BLaER1 (cell line): ENCODE measurements at regions not wholly inside any gene's neighbourhood (a gene's known extent, or its start where the extent isn't known, plus 50 kb on each side); places are given as distances from the start of the nearest gene placed in this dataset.

Experiments used
- H3K27ac ChIP-seq: shearing (Covaris generic); formaldehyde crosslinking; 2 replicates; pipeline ENCODE4 v1.8.1; 2022
- H3K27me3 ChIP-seq: shearing (Covaris generic); formaldehyde crosslinking; 2 replicates; pipeline ENCODE4 v1.8.1; 2022
- H3K36me3 ChIP-seq: shearing (Covaris generic); formaldehyde crosslinking; 2 replicates; pipeline ENCODE4 v1.8.1; 2022
- H3K4me1 ChIP-seq: shearing (Covaris generic); formaldehyde crosslinking; 2 replicates; pipeline ENCODE4 v1.8.1; 2022
- H3K4me2 ChIP-seq: shearing (Covaris generic); formaldehyde crosslinking; 2 replicates; pipeline ENCODE4 v1.8.1; 2022
- H3K4me3 ChIP-seq: shearing (Covaris generic); formaldehyde crosslinking; 2 replicates; pipeline ENCODE4 v1.8.1; 2022
- H3K9ac ChIP-seq: shearing (Covaris generic); formaldehyde crosslinking; 2 replicates; pipeline ENCODE4 v1.8.1; 2022
- H3K9me3 ChIP-seq: shearing (Covaris generic); formaldehyde crosslinking; 2 replicates; pipeline ENCODE4 v1.8.1; 2022
- H4K20me1 ChIP-seq: shearing (Covaris generic); formaldehyde crosslinking; 2 replicates; pipeline ENCODE4 v1.8.1; 2022
- Cebpa-rat ChIP-seq: shearing (Covaris generic); IDR thresholded peaks from 2 replicates; pipeline ENCODE4 v1.8.1; 2022

DNA sequence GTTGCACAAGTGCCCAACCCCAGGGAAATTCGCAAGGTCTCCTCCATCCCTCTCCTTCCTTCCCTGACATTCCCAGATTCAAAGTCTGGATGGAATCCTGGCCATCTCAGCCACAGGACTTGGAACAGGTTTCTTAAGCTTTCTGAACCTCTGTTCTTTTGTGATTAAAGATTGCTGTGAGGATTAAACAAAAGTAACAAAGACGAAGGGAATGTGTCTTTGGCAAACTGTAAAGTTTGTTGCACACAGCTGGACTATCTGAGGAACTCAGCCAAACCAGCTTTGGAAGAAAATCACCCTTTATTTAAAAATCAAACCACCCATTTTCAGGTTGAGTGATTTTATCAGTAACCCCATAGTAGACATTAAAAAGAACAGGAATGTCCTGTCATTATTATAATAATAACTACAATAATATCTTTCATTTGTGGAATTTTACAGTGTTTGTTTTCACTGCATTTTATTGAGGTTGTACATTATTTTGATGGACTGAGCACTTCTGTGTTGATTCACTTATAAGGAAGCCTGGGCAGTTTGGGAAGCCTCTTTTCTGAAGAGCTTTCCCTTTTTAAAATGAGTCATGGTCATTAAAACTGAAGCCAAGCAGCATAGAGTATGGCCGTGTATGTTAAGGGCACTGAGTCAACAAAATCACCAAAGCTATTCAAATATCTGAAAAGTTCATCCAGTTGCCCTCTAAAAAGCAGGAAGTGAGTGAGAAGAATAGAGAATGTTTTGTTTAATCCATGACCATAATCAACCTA lies 310.2 kb downstream of the AGTPBP1 start:
- Histone ChIP-seq H3K9ac (no peak overlapping the region), H3K4me3 (no peak overlapping the region), H3K4me2 (no peak overlapping the region), H4K20me1 (no peaks in the 10 kb centered on the region), H3K27ac (no peak overlapping the region), H3K4me1 (peaks cover 17% of the 10 kb centered on the region), H3K36me3 (no peaks in the 10 kb centered on the region), H3K27me3 (no peaks in the 10 kb centered on the region), H3K9me3 (no peaks in the 10 kb centered on the region)
- TF ChIP-seq Cebpa-rat, result no peak

- H3K4me3 ChIP-seq, result no peak overlapping the region
- no peak overlapping the region for H3K4me2 ChIP-seq
- H3K4me1 ChIP-seq, result peaks cover 17% of the 10 kb centered on the region
- no peaks in the 10 kb centered on the region for H3K9me3 ChIP-seq
- H3K27ac ChIP-seq, result no peak overlapping the region
- TF ChIP-seq Cebpa-rat, result no peak
- H3K9ac ChIP-seq, result no peak overlapping the region
- H3K27me3 ChIP-seq, result no peaks in the 10 kb centered on the region
- no peaks in the 10 kb centered on the region for H4K20me1 ChIP-seq
- H3K36me3 ChIP-seq, result no peaks in the 10 kb centered on the region
Measured at GRCh38 chr9:85430659-85431338, 311.0 kb downstream of the AGTPBP1 start.

GRCh38 chr9:85428230-85428629 lies 313.5 kb downstream of the AGTPBP1 start:
- Histone ChIP-seq H3K4me2 (no peak overlapping the region), H3K9me3 (no peaks in the 10 kb centered on the region)
- no peak for TF ChIP-seq Cebpa-rat

GRCh38 chr9:85427772-85428171 lies 314.0 kb downstream of the AGTPBP1 start:
- no peak for TF ChIP-seq Cebpa-rat
- H3K27ac ChIP-seq, result no peak overlapping the region
- no peak overlapping the region for H3K4me2 ChIP-seq

More at GRCh38 chr9:85428230-85428629, 313.5 kb downstream of the AGTPBP1 start:
- Histone ChIP-seq H3K9ac (no peak overlapping the region), H3K27me3 (no peaks in the 10 kb centered on the region), H3K4me1 (peaks cover 8% of the 10 kb centered on the region), H4K20me1 (no peaks in the 10 kb centered on the region), H3K27ac (no peak overlapping the region), H3K36me3 (no peaks in the 10 kb centered on the region), H3K4me3 (no peak overlapping the region)

GRCh38 chr9:85425153-85425611 lies 316.6 kb downstream of the AGTPBP1 start:
- Histone ChIP-seq H3K9me3 (no peaks in the 10 kb centered on the region), H3K27me3 (no peaks in the 10 kb centered on the region), H3K9ac (no peak overlapping the region), H3K4me2 (no peak overlapping the region), H3K4me1 (peaks cover 12% of the 10 kb centered on the region), H4K20me1 (no peaks in the 10 kb centered on the region), H3K27ac (no peak overlapping the region), H3K36me3 (no peaks in the 10 kb centered on the region), H3K4me3 (no peak overlapping the region)
- TF ChIP-seq Cebpa-rat, result no peak

More at GRCh38 chr9:85427772-85428171, 314.0 kb downstream of the AGTPBP1 start:
- Histone ChIP-seq H3K4me1 (peaks cover 4% of the 10 kb centered on the region), H4K20me1 (no peaks in the 10 kb centered on the region), H3K9ac (no peak overlapping the region), H3K4me3 (no peak overlapping the region), H3K27me3 (no peaks in the 10 kb centered on the region), H3K36me3 (no peaks in the 10 kb centered on the region), H3K9me3 (no peaks in the 10 kb centered on the region)

DNA sequence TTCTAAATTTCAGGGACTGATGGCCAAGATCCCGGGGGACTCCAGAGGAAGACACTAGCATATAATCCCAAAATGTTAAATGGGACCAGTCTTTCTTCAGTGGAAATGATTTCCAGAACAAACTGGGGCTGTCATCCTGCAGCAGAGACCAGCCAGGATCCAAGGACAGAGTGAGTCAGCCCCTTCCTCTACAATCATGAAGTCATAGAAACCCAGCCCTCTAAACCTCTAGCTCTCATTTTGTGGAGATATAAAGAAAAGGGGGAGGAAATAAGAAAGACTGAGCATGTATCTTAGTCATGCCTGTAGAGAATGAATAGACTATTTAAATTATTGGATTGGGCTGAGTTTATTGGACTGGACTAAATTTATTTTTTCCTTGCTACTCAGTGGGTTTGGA lies 318.3 kb downstream of the AGTPBP1 start:
- no peaks in the 10 kb centered on the region for H4K20me1 ChIP-seq
- H3K9ac ChIP-seq, result no peak overlapping the region
- no peaks in the 10 kb centered on the region for H3K27me3 ChIP-seq
- H3K4me1 ChIP-seq, result peaks cover 12% of the 10 kb centered on the region
- H3K9me3 ChIP-seq, result no peaks in the 10 kb centered on the region
- H3K4me3 ChIP-seq, result no peak overlapping the region
- H3K36me3 ChIP-seq, result no peaks in the 10 kb centered on the region
- H3K27ac ChIP-seq, result no peak overlapping the region
- H3K4me2 ChIP-seq, result no peak overlapping the region
- TF ChIP-seq Cebpa-rat, result no peak

DNA sequence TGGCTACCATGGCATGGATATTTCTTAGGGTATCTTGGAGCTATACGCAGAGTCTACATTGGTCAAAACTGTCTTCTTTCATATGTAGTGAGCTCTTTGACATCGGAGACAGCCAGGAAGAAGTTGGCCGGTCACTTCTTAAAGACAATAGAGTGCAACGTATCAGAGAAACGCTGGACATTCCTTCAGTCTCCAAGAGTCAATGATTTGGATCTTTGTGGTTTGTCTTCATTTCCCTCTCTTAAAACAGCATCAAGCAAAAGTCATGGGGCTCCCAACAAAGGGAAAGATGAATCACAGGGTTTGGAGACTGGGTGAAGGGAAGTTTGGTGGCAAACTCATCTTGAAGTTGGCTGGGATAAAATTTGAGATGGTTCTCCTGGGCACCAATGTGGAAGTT lies 320.1 kb downstream of the AGTPBP1 start:
- no peaks in the 10 kb centered on the region for H3K27me3 ChIP-seq
- no peaks in the 10 kb centered on the region for H4K20me1 ChIP-seq
- peaks cover 12% of the 10 kb centered on the region for H3K4me1 ChIP-seq
- H3K27ac ChIP-seq, result no peak overlapping the region
- H3K9me3 ChIP-seq, result no peaks in the 10 kb centered on the region
- H3K4me2 ChIP-seq, result no peak overlapping the region
- TF ChIP-seq Cebpa-rat, result no peak
- H3K4me3 ChIP-seq, result no peak overlapping the region
- H3K36me3 ChIP-seq, result no peaks in the 10 kb centered on the region
- H3K9ac ChIP-seq, result no peak overlapping the region

- H3K9ac ChIP-seq, result no peak overlapping the region
- H3K36me3 ChIP-seq, result no peaks in the 10 kb centered on the region
- peaks cover 12% of the 10 kb centered on the region for H3K4me1 ChIP-seq
- no peaks in the 10 kb centered on the region for H3K27me3 ChIP-seq
- no peaks in the 10 kb centered on the region for H4K20me1 ChIP-seq
- no peak overlapping the region for H3K4me3 ChIP-seq
- no peak for TF ChIP-seq Cebpa-rat
- no peak overlapping the region for H3K27ac ChIP-seq
- H3K4me2 ChIP-seq, result peak overlapping the region; percentile 33; the same call in 1 of the 2 replicates
- H3K9me3 ChIP-seq, result no peaks in the 10 kb centered on the region
Measured at GRCh38 chr9:85420750-85421149, 321.0 kb downstream of the AGTPBP1 start.

- Histone ChIP-seq H3K9me3 (no peaks in the 10 kb centered on the region), H3K36me3 (no peaks in the 10 kb centered on the region), H3K4me2 (no peak overlapping the region), H3K4me3 (no peak overlapping the region), H3K27me3 (no peaks in the 10 kb centered on the region), H3K9ac (no peak overlapping the region), H3K4me1 (peaks cover 12% of the 10 kb centered on the region), H3K27ac (no peak overlapping the region), H4K20me1 (no peaks in the 10 kb centered on the region)
- no peak for TF ChIP-seq Cebpa-rat
Measured at GRCh38 chr9:85417674-85418073, 324.1 kb downstream of the AGTPBP1 start.

DNA sequence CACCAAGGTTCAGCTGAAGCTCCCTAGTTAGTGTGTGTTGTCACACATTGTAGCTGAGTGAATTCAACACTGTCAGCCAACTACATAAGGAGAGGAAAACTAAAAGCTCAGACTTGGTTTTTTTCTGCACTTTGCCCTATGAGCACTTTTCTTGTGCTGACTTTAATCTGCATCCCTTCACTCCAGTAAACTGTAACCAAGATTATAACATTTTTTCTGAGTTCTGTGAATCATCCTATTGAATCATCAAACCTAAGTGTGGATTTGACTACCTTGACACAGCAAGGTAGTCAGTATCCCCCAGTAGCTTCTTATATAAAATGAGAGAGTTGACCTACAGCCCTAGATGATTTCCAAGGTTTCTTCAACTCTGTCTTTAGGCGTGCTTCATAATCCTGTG lies 325.0 kb downstream of the AGTPBP1 start:
- peaks cover 12% of the 10 kb centered on the region for H3K4me1 ChIP-seq
- no peak overlapping the region for H3K9ac ChIP-seq
- H4K20me1 ChIP-seq, result no peaks in the 10 kb centered on the region
- H3K27me3 ChIP-seq, result no peaks in the 10 kb centered on the region
- no peak overlapping the region for H3K4me2 ChIP-seq
- no peaks in the 10 kb centered on the region for H3K9me3 ChIP-seq
- no peaks in the 10 kb centered on the region for H3K36me3 ChIP-seq
- H3K27ac ChIP-seq, result no peak overlapping the region
- no peak for TF ChIP-seq Cebpa-rat
- no peak overlapping the region for H3K4me3 ChIP-seq
